ENCODE measurements at regions not wholly inside any gene's neighbourhood (a gene's known extent, or its start where the extent isn't known, plus 50 kb on each side); places are given as distances from the start of the nearest gene placed in this dataset.
"Not testable (repeated sequence)": the region's sequence is repeated elsewhere in the genome, so short reads cannot be mapped to it uniquely, and the experiment has no call there.

- not testable (repeated sequence) for DNase-seq
These were observed 109.6 kb upstream of the NBPF11 start for GRCh38 chr1:148261684-148262083.

- not testable (repeated sequence) for DNase-seq
These were observed 105.8 kb upstream of the NBPF11 start for GRCh38 chr1:148257886-148258285.

GRCh38 chr1:148254611-148255429, 102.7 kb upstream of the NBPF11 start:
- not testable (repeated sequence) for DNase-seq

GRCh38 chr1:148253808-148254207, 101.7 kb upstream of the NBPF11 start:
- DNase-seq = not testable (repeated sequence)

- DNase-seq = not testable (repeated sequence)
These were observed 96.7 kb upstream of the NBPF11 start for GRCh38 chr1:148248798-148249197.

GRCh38 chr1:148246258-148246861, 94.3 kb upstream of the NBPF11 start:
- not testable (repeated sequence) for DNase-seq

GRCh38 chr1:148245843-148246242, 93.8 kb upstream of the NBPF11 start:
- DNase-seq = not testable (repeated sequence)

GRCh38 chr1:148245443-148245842, 93.4 kb upstream of the NBPF11 start:
- DNase-seq = not testable (repeated sequence)

- not testable (repeated sequence) for DNase-seq
These were observed 81.2 kb upstream of the NBPF11 start for GRCh38 chr1:148233250-148233649.

GRCh38 chr1:148228846-148229245, 76.8 kb upstream of the NBPF11 start:
- DNase-seq = not testable (repeated sequence)

- DNase-seq = not testable (repeated sequence)
These were observed 70.5 kb upstream of the NBPF11 start for GRCh38 chr1:148222399-148223159.

- not testable (repeated sequence) for DNase-seq
These were observed 69.5 kb upstream of the NBPF11 start for GRCh38 chr1:148221593-148221992.

- not testable (repeated sequence) for DNase-seq
These were observed 67.1 kb upstream of the NBPF11 start for GRCh38 chr1:148219229-148219628.

- DNase-seq = not testable (repeated sequence)
These were observed 59.1 kb upstream of the NBPF11 start for GRCh38 chr1:148211191-148211590.

GRCh38 chr1:148210624-148211023, 58.5 kb upstream of the NBPF11 start:
- DNase-seq = not testable (repeated sequence)

- not testable (repeated sequence) for DNase-seq
These were observed 58.1 kb upstream of the NBPF11 start for GRCh38 chr1:148210166-148210565.

- not testable (repeated sequence) for DNase-seq
These were observed 49.9 kb upstream of the NBPF11 start for GRCh38 chr1:148202013-148202412.
